ENCODE measurements at regions not wholly inside any gene's neighbourhood (a gene's known extent, or its start where the extent isn't known, plus 50 kb on each side); places are given as distances from the start of the nearest gene placed in this dataset.

DNA sequence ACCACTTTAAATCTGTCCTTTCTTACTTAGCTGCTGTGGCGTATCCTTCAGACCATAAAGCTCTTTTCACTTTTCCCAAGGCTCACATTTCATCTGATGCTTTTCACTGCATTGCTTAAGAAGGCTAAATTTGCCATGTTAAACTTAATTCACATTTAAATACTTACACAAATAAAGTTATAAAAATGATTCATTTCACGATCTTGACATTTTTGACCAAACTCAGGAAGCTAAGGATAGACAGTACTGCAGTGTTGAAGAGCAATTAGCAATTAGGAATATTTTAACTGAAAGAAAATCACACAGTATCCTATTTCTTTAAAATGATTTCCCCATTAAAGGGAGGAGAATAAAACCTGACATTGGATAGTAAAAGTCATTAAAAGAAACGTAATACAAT, 1038.6 kb downstream of the STPG2 start:
- TF ChIP-seq, protein P1, sequence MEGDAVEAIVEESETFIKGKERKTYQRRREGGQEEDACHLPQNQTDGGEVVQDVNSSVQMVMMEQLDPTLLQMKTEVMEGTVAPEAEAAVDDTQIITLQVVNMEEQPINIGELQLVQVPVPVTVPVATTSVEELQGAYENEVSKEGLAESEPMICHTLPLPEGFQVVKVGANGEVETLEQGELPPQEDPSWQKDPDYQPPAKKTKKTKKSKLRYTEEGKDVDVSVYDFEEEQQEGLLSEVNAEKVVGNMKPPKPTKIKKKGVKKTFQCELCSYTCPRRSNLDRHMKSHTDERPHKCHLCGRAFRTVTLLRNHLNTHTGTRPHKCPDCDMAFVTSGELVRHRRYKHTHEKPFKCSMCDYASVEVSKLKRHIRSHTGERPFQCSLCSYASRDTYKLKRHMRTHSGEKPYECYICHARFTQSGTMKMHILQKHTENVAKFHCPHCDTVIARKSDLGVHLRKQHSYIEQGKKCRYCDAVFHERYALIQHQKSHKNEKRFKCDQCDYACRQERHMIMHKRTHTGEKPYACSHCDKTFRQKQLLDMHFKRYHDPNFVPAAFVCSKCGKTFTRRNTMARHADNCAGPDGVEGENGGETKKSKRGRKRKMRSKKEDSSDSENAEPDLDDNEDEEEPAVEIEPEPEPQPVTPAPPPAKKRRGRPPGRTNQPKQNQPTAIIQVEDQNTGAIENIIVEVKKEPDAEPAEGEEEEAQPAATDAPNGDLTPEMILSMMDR (IDR thresholded peaks at IDR 0.05): no peak
- TF ChIP-seq POLR2A (IDR thresholded peaks at IDR 0.05): no peak
